ENCODE measurements at regions not wholly inside any gene's neighbourhood (a gene's known extent, or its start where the extent isn't known, plus 50 kb on each side); places are given as distances from the start of the nearest gene placed in this dataset.

GRCh38 chr3:84109911-84110310 is 848.9 kb upstream of the CADM2 start:
- no peak for DNase-seq (ENCODE audit: extremely low read depth, low read depth)
- no peak for TF ChIP-seq CTCF (IDR thresholded peaks at IDR 0.05; ENCODE audit: low read depth, low read length, missing control alignments)
- no peak overlapping the region for H3K4me3 ChIP-seq (replicated peaks; ENCODE audit: low read depth, low read length)

GRCh38 chr3:84110787-84111186 is 848.0 kb upstream of the CADM2 start:
- no peak overlapping the region for H3K4me3 ChIP-seq (replicated peaks; ENCODE audit: low read depth, low read length)
- TF ChIP-seq CTCF (IDR thresholded peaks at IDR 0.05; ENCODE audit: low read depth, low read length, missing control alignments): no peak
- DNase-seq (ENCODE audit: extremely low read depth, low read depth): no peak

- TF ChIP-seq CTCF (IDR thresholded peaks at IDR 0.05; ENCODE audit: low read depth, low read length, missing control alignments): no peak
- DNase-seq (ENCODE audit: extremely low read depth, low read depth): no peak
- H3K4me3 ChIP-seq (replicated peaks; ENCODE audit: low read depth, low read length): no peak overlapping the region
Measured at GRCh38 chr3:84125201-84125721, 833.5 kb upstream of the CADM2 start.

- H3K4me3 ChIP-seq (replicated peaks; ENCODE audit: low read depth, low read length): no peak overlapping the region
- TF ChIP-seq CTCF (IDR thresholded peaks at IDR 0.05; ENCODE audit: low read depth, low read length, missing control alignments): no peak
- no peak for DNase-seq (ENCODE audit: extremely low read depth, low read depth)
Measured at GRCh38 chr3:84125760-84126159, 833.0 kb upstream of the CADM2 start.

- TF ChIP-seq CTCF (IDR thresholded peaks at IDR 0.05; ENCODE audit: low read depth, low read length, missing control alignments): no peak
- no peak overlapping the region for H3K4me3 ChIP-seq (replicated peaks; ENCODE audit: low read depth, low read length)
- DNase-seq (ENCODE audit: extremely low read depth, low read depth): no peak
Measured at GRCh38 chr3:84126160-84126559, 832.6 kb upstream of the CADM2 start.

GRCh38 chr3:84128024-84128423 is 830.8 kb upstream of the CADM2 start:
- no peak overlapping the region for H3K4me3 ChIP-seq (replicated peaks; ENCODE audit: low read depth, low read length)
- DNase-seq (ENCODE audit: extremely low read depth, low read depth): no peak
- TF ChIP-seq CTCF (IDR thresholded peaks at IDR 0.05; ENCODE audit: low read depth, low read length, missing control alignments): no peak

GRCh38 chr3:84136425-84136824 is 822.4 kb upstream of the CADM2 start:
- no peak for TF ChIP-seq CTCF (IDR thresholded peaks at IDR 0.05; ENCODE audit: low read depth, low read length, missing control alignments)
- DNase-seq (ENCODE audit: extremely low read depth, low read depth): no peak
- no peak overlapping the region for H3K4me3 ChIP-seq (replicated peaks; ENCODE audit: low read depth, low read length)

All from HFF-Myc (cell line).